ENCODE measurements at regions not wholly inside any gene's neighbourhood (a gene's known extent, or its start where the extent isn't known, plus 50 kb on each side); places are given as distances from the start of the nearest gene placed in this dataset.

DNA sequence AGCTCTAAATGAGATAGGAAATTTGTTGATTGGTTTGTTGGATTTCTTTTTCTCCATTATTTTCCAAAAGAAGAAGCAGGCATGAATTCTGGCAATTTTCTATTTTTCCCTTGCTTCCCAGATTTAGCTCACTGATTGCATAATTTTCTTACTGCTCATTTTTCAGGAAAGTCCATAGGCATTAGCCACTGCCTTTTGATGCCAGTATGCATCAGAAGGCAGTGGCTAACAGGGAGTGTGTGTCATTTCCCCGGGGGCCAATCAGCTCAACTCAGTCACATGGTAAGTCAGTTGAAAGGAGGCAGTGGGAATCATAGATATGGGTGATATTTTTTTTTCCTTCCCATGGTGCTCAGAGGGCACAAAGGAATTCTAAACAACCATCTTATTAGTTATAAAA lies 156.7 kb downstream of the TRIML1 start:
- TF ChIP-seq POLR2AphosphoS5 (IDR thresholded peaks at IDR 0.05; ENCODE audit: low read depth, low read length) (no peak), POLR2A (IDR thresholded peaks at IDR 0.05; ENCODE audit: low read depth, low read length) (no peak)

Measured in GM12892 (cell line).